DMS114 treated with DMSO at 0.1 percent for 48 hours (cell line): ENCODE measurements at regions not wholly inside any gene's neighbourhood (a gene's known extent, or its start where the extent isn't known, plus 50 kb on each side); places are given as distances from the start of the nearest gene placed in this dataset.
"Not testable (repeated sequence)": the region's sequence is repeated elsewhere in the genome, so short reads cannot be mapped to it uniquely, and the experiment has no call there.

Experiments
- DNase-seq: peaks from one replicate; lab custom pipeline; 2025; ENCODE audit not compliant: unreplicated experiment; lab: John Stamatoyannopoulos, UW

- no peak for DNase-seq
Observed at GRCh38 chr2:102871707-102872106, 109.9 kb downstream of the TMEM182 start.

- peak; percentile 23 for DNase-seq
Observed at GRCh38 chr2:102872388-102872787, 110.6 kb downstream of the TMEM182 start.

GRCh38 chr2:102879513-102879912, 117.7 kb downstream of the TMEM182 start:
- DNase-seq, result not testable (repeated sequence)

- no peak for DNase-seq
Observed at GRCh38 chr2:102880731-102881130, 118.9 kb downstream of the TMEM182 start.

GRCh38 chr2:102886216-102886893, 124.5 kb downstream of the TMEM182 start:
- no peak for DNase-seq

- DNase-seq, result no peak
Observed at GRCh38 chr2:102888514-102888913, 126.7 kb downstream of the TMEM182 start.

GRCh38 chr2:102891296-102891695, 129.5 kb downstream of the TMEM182 start:
- no peak for DNase-seq

GRCh38 chr2:102892698-102893310, 131.0 kb downstream of the TMEM182 start:
- no peak for DNase-seq

- DNase-seq, result no peak
Observed at GRCh38 chr2:102893870-102894269, 132.0 kb downstream of the TMEM182 start.

GRCh38 chr2:102895376-102895775, 133.5 kb downstream of the TMEM182 start:
- DNase-seq, result no peak

GRCh38 chr2:102909240-102909639, 147.4 kb downstream of the TMEM182 start:
- not testable (repeated sequence) for DNase-seq

GRCh38 chr2:102910724-102911123, 148.9 kb downstream of the TMEM182 start:
- DNase-seq, result no peak

GRCh38 chr2:102915128-102915527, 153.3 kb downstream of the TMEM182 start:
- DNase-seq, result no peak

- DNase-seq, result no peak
Observed at GRCh38 chr2:102922321-102922720, 160.5 kb downstream of the TMEM182 start.

GRCh38 chr2:102925003-102925402, 163.2 kb downstream of the TMEM182 start:
- DNase-seq, result no peak

GRCh38 chr2:102927854-102928267, 166.0 kb downstream of the TMEM182 start:
- no peak for DNase-seq

- DNase-seq, result no peak
Observed at GRCh38 chr2:102929721-102930120, 167.9 kb downstream of the TMEM182 start.

GRCh38 chr2:102932501-102932900, 170.7 kb downstream of the TMEM182 start:
- no peak for DNase-seq

- no peak for DNase-seq
Observed at GRCh38 chr2:102939207-102939606, 177.4 kb downstream of the TMEM182 start.

GRCh38 chr2:102940684-102941083, 178.9 kb downstream of the TMEM182 start:
- DNase-seq, result no peak

GRCh38 chr2:102942107-102942506, 180.3 kb downstream of the TMEM182 start:
- no peak for DNase-seq

GRCh38 chr2:102943251-102943650, 181.4 kb downstream of the TMEM182 start:
- DNase-seq, result no peak
